HG03460 (cell line): ENCODE measurements at regions not wholly inside any gene's neighbourhood (a gene's known extent, or its start where the extent isn't known, plus 50 kb on each side); places are given as distances from the start of the nearest gene placed in this dataset.
"Not testable (repeated sequence)": the region's sequence is repeated elsewhere in the genome, so short reads cannot be mapped to it uniquely, and the experiment has no call there.

ENCODE experiments used
- ATAC-seq: cut with Tn5 transposase; IDR thresholded peaks from one replicate; pipeline ENCODE4 v1.9.1; 2021; ENCODE audit not compliant: unreplicated experiment

DNA sequence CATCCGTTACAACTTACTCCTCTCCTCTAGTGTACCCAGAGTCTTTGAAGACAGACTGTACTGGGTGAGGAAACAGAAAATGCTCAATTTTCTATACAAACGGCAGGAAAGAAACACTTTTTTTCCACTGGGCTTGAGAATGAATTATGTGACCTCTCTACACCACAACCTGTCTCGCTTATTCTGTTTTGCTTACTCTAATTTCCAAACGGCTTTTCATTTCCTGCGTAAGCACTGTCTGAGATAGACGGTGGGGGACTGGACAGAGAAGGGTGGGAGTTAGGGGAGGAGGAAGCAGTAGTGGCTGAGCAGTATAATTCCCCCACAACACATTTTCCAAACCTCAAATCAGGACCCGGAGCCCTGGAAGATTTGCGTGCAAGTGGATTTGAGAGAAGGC, 191.4 kb upstream of the SDK2 start:
- ATAC-seq = no peak

DNA sequence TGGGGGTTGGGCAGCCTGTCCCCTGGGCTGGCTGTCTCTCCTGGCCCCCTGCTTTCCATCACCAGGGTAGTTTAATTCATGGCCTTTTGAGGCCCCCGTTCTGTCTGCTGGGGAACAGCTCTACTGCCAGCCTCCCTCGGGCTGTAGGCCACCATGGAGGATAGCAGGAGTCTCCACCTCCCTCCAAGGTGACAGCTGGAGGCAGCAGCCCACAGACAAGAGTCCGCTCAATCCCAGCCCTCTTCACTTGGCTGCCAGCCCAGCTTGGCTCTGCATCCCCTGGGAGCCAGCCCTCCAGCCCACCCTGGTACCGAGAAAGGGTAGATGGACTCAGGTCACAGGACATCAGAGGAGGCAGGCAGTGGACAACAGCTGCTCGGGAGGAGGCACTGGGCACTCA, 194.6 kb upstream of the SDK2 start:
- ATAC-seq = no peak

GRCh38 chr17:73840829-73841228, 196.6 kb upstream of the SDK2 start:
- ATAC-seq = no peak

DNA sequence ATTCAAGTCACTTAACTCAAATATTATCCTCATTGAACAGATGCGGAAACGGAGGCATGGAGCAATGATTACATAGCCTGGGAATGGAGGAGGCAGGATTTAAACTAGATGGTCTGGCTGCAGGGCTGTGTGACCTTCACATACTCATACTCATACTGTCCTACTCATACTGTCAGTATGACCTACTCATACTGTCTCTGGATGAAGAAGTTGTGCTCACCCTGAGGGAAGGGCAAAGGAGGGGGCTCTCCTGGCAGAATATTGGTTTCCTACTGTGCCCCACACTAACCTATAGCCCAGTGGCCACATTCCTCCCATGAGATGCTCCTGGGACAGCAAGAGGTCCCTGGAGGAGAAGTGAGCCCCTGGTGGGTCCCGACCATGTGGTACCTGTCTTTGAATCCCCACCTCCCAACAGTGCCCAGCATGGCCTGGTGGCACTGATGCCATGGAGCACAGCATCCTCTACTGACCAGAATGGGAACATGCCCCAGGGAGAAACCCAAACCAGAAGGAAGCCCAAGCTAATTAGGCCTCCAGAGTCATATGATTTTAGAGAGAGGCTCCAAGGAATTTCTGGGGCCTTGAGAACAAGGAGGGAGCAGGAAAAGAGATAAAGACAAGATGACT, 197.3 kb upstream of the SDK2 start:
- ATAC-seq = no peak

DNA sequence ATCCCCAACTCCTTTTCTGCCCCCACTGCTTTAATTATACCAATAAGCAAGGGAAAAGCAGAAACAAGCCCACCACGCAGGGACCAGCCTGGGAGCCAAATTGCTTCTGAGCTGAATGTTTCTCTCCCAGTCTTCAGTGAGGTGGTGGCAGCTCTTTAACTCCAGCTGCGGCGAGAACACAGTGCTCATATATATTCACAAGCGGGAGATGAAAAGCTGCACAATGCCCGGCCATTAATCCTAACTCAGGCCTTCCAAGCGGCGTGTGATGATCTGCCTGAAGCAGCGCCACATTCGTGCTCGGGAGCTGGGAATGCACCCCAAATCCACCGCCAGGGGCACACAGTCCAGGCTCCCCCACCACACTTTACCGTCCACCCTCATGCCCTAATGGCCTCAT, 203.7 kb upstream of the SDK2 start:
- no peak for ATAC-seq

GRCh38 chr17:73850426-73850825, 206.2 kb upstream of the SDK2 start:
- no peak for ATAC-seq

GRCh38 chr17:73851091-73851490, 206.8 kb upstream of the SDK2 start:
- ATAC-seq = no peak

DNA sequence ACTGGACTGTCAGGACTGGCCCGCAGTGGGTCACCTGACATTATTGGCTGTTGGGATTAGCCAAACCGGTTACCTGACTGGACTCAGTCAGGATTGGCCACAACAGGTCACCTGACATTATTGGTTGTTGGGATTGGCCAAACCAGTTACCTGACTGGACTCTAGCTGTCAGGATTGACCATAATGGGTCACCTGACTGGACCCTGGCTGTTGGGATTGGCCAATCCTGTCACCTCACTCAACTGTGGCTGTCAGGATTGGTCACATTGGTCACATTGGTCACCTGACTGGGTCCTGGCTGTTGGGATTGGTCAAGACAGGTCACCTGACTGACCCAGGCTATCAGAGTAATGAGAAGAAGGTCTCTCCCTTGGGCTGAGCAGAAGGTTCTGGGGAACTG, 207.7 kb upstream of the SDK2 start:
- ATAC-seq = no peak

DNA sequence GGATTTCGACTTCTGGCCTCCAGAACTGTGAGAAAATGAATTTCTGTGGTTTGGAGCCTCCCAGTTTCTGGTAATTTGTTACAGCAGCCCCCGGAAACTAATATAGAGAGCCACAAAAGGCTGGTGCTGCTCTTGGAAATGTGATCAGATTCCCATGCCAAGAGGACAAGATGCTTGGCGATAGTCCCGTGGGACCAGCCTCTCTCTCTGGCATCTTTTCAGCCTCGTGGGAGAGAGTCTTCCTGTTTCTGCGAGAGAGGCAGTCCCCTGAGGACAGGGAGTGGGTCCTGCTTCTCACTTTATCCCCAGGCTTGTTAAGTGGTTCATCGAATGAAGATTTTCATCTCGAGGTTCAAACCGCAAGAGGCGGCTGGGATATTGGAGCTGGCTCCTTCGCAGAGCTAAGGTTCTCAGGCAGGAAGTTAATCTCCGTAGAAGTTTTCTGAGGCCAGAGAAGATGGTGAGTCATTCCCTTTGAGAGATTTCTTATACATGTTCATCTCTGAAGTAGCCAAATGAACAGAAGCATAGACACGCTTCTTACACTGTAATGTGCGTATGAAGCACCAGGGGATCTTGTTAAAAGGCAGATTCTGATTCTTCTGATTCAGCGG, 211.6 kb upstream of the SDK2 start:
- ATAC-seq = no peak

GRCh38 chr17:73856556-73856955, 212.3 kb upstream of the SDK2 start:
- no peak for ATAC-seq

DNA sequence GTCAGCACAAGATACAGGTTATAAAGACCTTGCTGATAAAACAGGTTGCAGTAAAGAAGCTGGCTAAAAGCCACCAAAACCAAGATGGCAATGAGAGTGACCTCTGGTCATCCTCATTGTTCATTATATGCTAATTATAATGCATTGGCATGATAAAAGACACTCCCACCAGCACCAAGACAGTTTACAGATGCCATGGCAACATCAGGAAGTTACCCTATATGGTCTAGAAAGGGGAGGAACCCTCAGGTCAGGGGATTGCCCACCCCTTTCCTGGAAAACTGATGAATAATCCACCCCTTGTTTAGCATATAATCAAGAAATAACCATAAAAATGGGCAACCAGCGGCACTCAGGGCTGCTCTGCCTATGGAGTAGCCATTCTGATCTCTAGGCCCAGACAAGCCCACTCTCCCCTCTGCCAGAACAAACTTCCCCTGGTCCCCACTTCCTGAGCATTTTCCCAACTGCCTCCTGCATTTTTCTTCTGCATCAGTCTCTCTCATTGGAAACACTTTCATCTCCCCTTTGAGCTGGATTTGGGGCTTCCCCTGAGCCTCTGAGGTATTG, 215.3 kb upstream of the SDK2 start:
- not testable (repeated sequence) for ATAC-seq

GRCh38 chr17:73861543-73861942, 217.3 kb upstream of the SDK2 start:
- ATAC-seq = no peak

DNA sequence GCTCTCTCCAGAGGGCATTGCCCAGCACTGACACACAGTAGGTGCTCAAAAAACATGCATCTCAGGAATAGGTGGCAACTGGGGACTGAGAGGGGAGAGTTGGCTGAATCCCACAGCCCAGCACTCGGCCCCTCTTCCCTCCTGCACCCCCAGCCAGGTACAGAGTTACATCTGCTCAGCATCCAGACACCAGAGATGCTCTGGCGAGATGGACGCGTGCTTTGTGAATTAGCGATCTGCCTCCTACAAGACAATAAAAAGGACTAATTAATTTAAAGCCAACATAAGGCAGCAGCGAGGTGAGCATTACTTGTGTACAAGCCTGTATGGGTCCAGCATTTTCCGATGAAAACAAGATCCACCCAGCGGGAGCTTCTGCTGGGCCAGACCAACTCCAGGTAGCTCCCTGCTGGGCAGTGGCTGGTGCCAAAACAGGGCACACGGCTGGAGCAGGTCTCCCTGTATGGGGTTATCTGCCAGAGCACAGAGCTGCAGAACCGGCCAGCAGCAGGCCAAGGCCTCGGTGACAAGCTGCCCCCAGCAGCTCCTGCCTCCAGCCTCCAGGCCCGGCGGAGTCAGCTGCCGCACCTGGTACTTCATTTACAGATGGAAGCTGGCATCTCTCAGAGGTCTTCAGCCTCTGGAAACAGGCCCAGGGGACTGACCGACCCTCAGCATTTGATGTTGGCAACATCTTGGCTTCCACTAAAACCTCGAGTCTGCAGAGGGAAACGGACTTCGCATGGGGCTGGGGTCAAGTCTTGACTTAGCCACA, 219.7 kb upstream of the SDK2 start:
- ATAC-seq = no peak

GRCh38 chr17:73865831-73866230, 221.6 kb upstream of the SDK2 start:
- ATAC-seq = no peak

DNA sequence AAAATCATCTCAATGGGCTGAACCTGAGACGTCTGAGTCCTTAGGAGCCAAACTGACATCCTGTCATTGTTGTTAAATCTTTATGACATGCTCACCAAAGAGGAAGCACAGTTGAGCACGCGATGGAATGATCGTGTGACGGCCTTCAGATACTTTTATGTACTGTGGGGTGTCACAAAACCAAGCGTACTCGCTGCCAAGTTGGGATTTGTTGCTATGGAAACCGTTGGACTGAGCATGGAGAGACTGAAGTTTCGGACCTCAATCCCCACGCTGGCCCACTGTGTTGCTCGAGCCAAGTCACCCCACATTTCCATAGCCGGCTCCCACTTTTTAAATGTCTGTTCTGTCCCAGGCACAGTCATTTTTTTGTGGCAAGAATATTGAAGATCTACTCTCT, 222.8 kb upstream of the SDK2 start:
- ATAC-seq = no peak

- no peak for ATAC-seq
Observed at GRCh38 chr17:73870068-73870467, 225.8 kb upstream of the SDK2 start.

DNA sequence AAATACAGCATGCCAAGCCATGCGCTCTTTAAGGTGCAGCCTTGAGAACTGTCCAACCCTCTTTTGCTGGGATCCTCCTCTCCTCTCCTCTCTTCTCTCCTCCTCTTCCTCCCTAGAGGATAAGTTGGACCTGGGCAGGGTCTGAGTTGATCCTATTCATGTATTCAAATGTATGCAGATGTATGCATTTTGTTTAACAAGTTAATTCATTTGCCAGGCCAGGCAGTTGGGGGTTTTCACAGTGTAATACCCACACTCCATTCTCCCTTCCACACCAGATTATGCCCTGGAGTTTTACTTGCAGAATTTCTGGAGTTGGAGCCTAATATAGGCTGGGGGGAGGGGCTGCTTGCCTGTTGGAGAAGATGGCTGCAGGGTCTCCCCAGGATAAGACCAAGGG, 226.2 kb upstream of the SDK2 start:
- no peak for ATAC-seq

- ATAC-seq = no peak
Observed at GRCh38 chr17:73872816-73873215, 228.6 kb upstream of the SDK2 start.

GRCh38 chr17:73874008-73874720, 229.9 kb upstream of the SDK2 start:
- peak; percentile 87 for ATAC-seq

GRCh38 chr17:73875346-73875745, 231.1 kb upstream of the SDK2 start:
- ATAC-seq = no peak

GRCh38 chr17:73877962-73878361, 233.7 kb upstream of the SDK2 start:
- ATAC-seq = no peak
